PC-9 (cell line): ENCODE measurements at regions not wholly inside any gene's neighbourhood (a gene's known extent, or its start where the extent isn't known, plus 50 kb on each side); places are given as distances from the start of the nearest gene placed in this dataset.

Source experiments
- BruUV-seq: library from RNA; stranded (reverse); fragments of 400-500 nt; replicated peaks from 2 replicates; lab custom pipeline; 2021; lab: Mats Ljungman, UMichigan
- CTCF ChIA-PET: fragments of 300-600 bp; sonication (Branson Sonifier 250); formaldehyde crosslinking; loops from one replicate; lab custom pipeline; 2022; ENCODE audit warnings: antibody characterized with exemption; lab: Charles Lee
- POLR2A ChIA-PET: fragments of 300-600 bp; sonication (Branson Sonifier 250); formaldehyde crosslinking; loops from one replicate; lab custom pipeline; 2022; ENCODE audit warnings: antibody characterized with exemption; ENCODE audit not compliant: unreplicated experiment; lab: Charles Lee
- DNase-seq, 2 experiments: peaks; one replicate each; pipeline versions ENCODE4 v3.0.0 to v3.0.0-alpha.2; 2015 to 2022; ENCODE audit warnings: mixed read lengths in 1 of 2
- H2AFZ ChIP-seq: fragments of 200-600 bp; sonication (generic); 2 replicates; pipeline ENCODE4 v1.8.1; 2017; ENCODE audit warnings: antibody characterized with exemption
- H3F3A ChIP-seq: fragments of 200-600 bp; sonication (generic); 2 replicates; pipeline ENCODE4 v1.8.1; 2017; ENCODE audit warnings: antibody characterized with exemption, mild to moderate bottlenecking, low read depth; ENCODE audit not compliant: insufficient read depth
- H3K27ac ChIP-seq: fragments of 200-600 bp; sonication (generic); 2 replicates; pipeline ENCODE4 v1.6.1; 2016; ENCODE audit warnings: mixed run types
- H3K27me3 ChIP-seq: fragments of 200-600 bp; sonication (generic); 2 replicates; pipeline ENCODE4 v1.6.1; 2016; ENCODE audit warnings: low read depth, mixed run types; ENCODE audit not compliant: insufficient read depth
- H3K36me3 ChIP-seq: fragments of 200-600 bp; sonication (generic); 2 replicates; pipeline ENCODE4 v1.6.1; 2016; ENCODE audit warnings: low read depth, mixed run types
- H3K4me1 ChIP-seq: fragments of 200-600 bp; sonication (generic); replicated peaks from 2 replicates; pipeline ENCODE4 v1.6.1; 2016; ENCODE audit warnings: mixed run types; ENCODE audit not compliant: insufficient read depth
- H3K4me2 ChIP-seq: fragments of 200-600 bp; sonication (generic); 2 replicates; pipeline ENCODE4 v1.6.1; 2017; ENCODE audit warnings: mixed run types
- H3K4me3 ChIP-seq: fragments of 200-600 bp; sonication (generic); 2 replicates; pipeline ENCODE4 v1.6.1; 2016; ENCODE audit warnings: mixed run types
- H3K79me2 ChIP-seq: fragments of 200-600 bp; sonication (generic); 2 replicates; pipeline ENCODE4 v1.6.1; 2017; ENCODE audit warnings: low read depth, mixed run types
- H3K9me2 ChIP-seq: fragments of 200-600 bp; sonication (generic); 2 replicates; pipeline ENCODE4 v1.8.1; 2017; ENCODE audit warnings: mild to moderate bottlenecking; ENCODE audit not compliant: insufficient read depth
- H3K9me3 ChIP-seq: fragments of 200-600 bp; sonication (generic); 2 replicates; pipeline ENCODE4 v1.8.1; 2016; ENCODE audit warnings: low read depth; ENCODE audit not compliant: insufficient read depth
- H4K20me1 ChIP-seq: fragments of 200-600 bp; sonication (generic); 2 replicates; pipeline ENCODE4 v1.8.1; 2017; ENCODE audit not compliant: insufficient read depth
- CTCF ChIP-seq: fragments of 200-600 bp; sonication (generic); conservative IDR thresholded peaks from 2 replicates; pipeline ENCODE4 v1.6.1; 2017; ENCODE audit warnings: mixed run types, antibody characterized with exemption, mild to moderate bottlenecking, moderate library complexity
- EZH2 ChIP-seq: fragments of 200-600 bp; sonication (generic); IDR thresholded peaks from 2 replicates; pipeline ENCODE4 v1.8.0; 2017; ENCODE audit warnings: antibody characterized with exemption, low read depth
- intact Hi-C: fragments of 100-400 bp; cut with micrococcal nuclease; formaldehyde crosslinking; loops from one replicate; pipeline ENCODE4 v1.10.0; 2022; ENCODE audit not compliant: unreplicated experiment

GRCh38 chr20:54320148-54320607 is 112.3 kb downstream of the PFDN4 start:
- H3K9me3 ChIP-seq: no peaks in the 10 kb centered on the region; the same call in 1 of the 2 replicates

GRCh38 chr20:54321352-54322087 is 113.6 kb downstream of the PFDN4 start:
- TF ChIP-seq EZH2 (no peak), CTCF (no peak)
- peaks cover 3% of the 10 kb centered on the region; the same call in 1 of the 2 replicates for H3K9me2 ChIP-seq
- no peaks in the 10 kb centered on the region for H4K20me1 ChIP-seq
- no peaks in the 10 kb centered on the region for H3K27me3 ChIP-seq
- no peak for DNase-seq
- H3F3A ChIP-seq: no peaks in the 10 kb centered on the region
- H3K27ac ChIP-seq: no peak overlapping the region
- H3K79me2 ChIP-seq: no peaks in the 10 kb centered on the region
- POLR2A ChIA-PET: no interaction called here
- H3K36me3 ChIP-seq: no peaks in the 10 kb centered on the region
- CTCF ChIA-PET: no interaction called here
- H3K9me3 ChIP-seq: no peaks in the 10 kb centered on the region; the same call in 1 of the 2 replicates
- BruUV-seq: no TSS peak
- no peak overlapping the region for H2AFZ ChIP-seq
- no peak overlapping the region for H3K4me2 ChIP-seq
- intact Hi-C loops: no loop called here
- no peaks in the 10 kb centered on the region for H3K4me1 ChIP-seq
- no peak overlapping the region for H3K4me3 ChIP-seq

More at GRCh38 chr20:54320148-54320607, 112.3 kb downstream of the PFDN4 start:
- no peak overlapping the region for H2AFZ ChIP-seq
- H3K4me1 ChIP-seq: no peaks in the 10 kb centered on the region
- no peak overlapping the region for H3K4me3 ChIP-seq
- H3K27me3 ChIP-seq: no peaks in the 10 kb centered on the region
- ChIA-PET POLR2A (no interaction called here), CTCF (interaction anchor here (0.6 to 0.9 kb wide), 2 partner anchors 8 to 112 kb away, joined by 3 read pairs; partner anchors contain the start of gene PFDN4)
- no peak for DNase-seq
- TF ChIP-seq CTCF (no peak), EZH2 (no peak)
- H3K36me3 ChIP-seq: no peaks in the 10 kb centered on the region
- no peak overlapping the region for H3K27ac ChIP-seq
- H3F3A ChIP-seq: no peaks in the 10 kb centered on the region
- BruUV-seq: no TSS peak
- no peaks in the 10 kb centered on the region for H4K20me1 ChIP-seq
- intact Hi-C loops: no loop called here
- H3K79me2 ChIP-seq: no peaks in the 10 kb centered on the region
- H3K9me2 ChIP-seq: peaks cover 3% of the 10 kb centered on the region; the same call in 1 of the 2 replicates
- no peak overlapping the region for H3K4me2 ChIP-seq

GRCh38 chr20:54323227-54323734 is 115.4 kb downstream of the PFDN4 start:
- no peak overlapping the region for H2AFZ ChIP-seq
- no peaks in the 10 kb centered on the region for H4K20me1 ChIP-seq
- ChIA-PET CTCF (interaction anchor here (0.6 kb wide), 2 partner anchors 77 to 793 kb away, joined by 3 to 4 read pairs; no protein-coding TSS in a partner anchor), POLR2A (no interaction called here)
- H3K4me1 ChIP-seq: no peaks in the 10 kb centered on the region
- no peaks in the 10 kb centered on the region for H3F3A ChIP-seq
- peaks cover 3% of the 10 kb centered on the region for H3K9me2 ChIP-seq
- BruUV-seq: no TSS peak
- H3K27ac ChIP-seq: no peak overlapping the region
- no peak for DNase-seq
- TF ChIP-seq CTCF (no peak), EZH2 (no peak)
- H3K4me3 ChIP-seq: no peak overlapping the region
- intact Hi-C loops: no loop called here
- H3K27me3 ChIP-seq: no peaks in the 10 kb centered on the region
- H3K4me2 ChIP-seq: no peak overlapping the region
- H3K79me2 ChIP-seq: no peaks in the 10 kb centered on the region
- H3K9me3 ChIP-seq: no peaks in the 10 kb centered on the region; the same call in 1 of the 2 replicates
- H3K36me3 ChIP-seq: no peaks in the 10 kb centered on the region
